Stomach (tissue), 8 donors: ENCODE measurements at regions not wholly inside any gene's neighbourhood (a gene's known extent, or its start where the extent isn't known, plus 50 kb on each side); places are given as distances from the start of the nearest gene placed in this dataset.

Experiments used
- DNase-seq, 2 donors: peaks; one replicate each; pipeline versions ENCODE4 v3.0.0 to v3.0.0-alpha.2; 2013 to 2019
- H3K27ac ChIP-seq, 5 donors: fragments of 200-600 bp in 4 of 5; sonication (generic) in 4 of 5; one replicate each; pipeline ENCODE4 v1.5.1; 2013 to 2019; ENCODE audit warnings: mild to moderate bottlenecking in 1 of 5, moderate library complexity in 1 of 5
- H3K27me3 ChIP-seq, 3 donors: fragments of 200-600 bp; sonication (generic); one replicate each; pipeline ENCODE4 v1.5.1; 2017 to 2019; ENCODE audit warnings: mixed run types in 1 of 3
- H3K36me3 ChIP-seq, 4 donors: fragments of 200-600 bp; sonication (generic); 1 replicate in 3 of 4; 2 replicates in 1 of 4; pipeline ENCODE4 v1.5.1; 2016 to 2019
- H3K4me1 ChIP-seq, 4 donors: fragments of 200-600 bp; sonication (generic); one replicate each; pipeline ENCODE4 v1.5.1; 2016 to 2019
- H3K4me3 ChIP-seq, 4 donors: fragments of 200-600 bp; sonication (generic) in 3 of 4; one replicate each; pipeline ENCODE4 v1.5.1; 2016 to 2019; ENCODE audit warnings: mild to moderate bottlenecking in 1 of 4
- H3K9me3 ChIP-seq, 4 donors: fragments of 200-600 bp; sonication (generic); one replicate each; pipeline ENCODE4 v1.5.1; 2016 to 2019
- EP300 ChIP-seq: sonication (generic); formaldehyde crosslinking; IDR thresholded peaks from one replicate; pipeline ENCODE4 v1.6.1; 2017; ENCODE audit warnings: antibody characterized with exemption
- POLR2A ChIP-seq, 4 donors: fragments of 450-650 bp; IDR thresholded peaks; one replicate each; pipeline ENCODE4 v1.6.1; 2016; ENCODE audit warnings: antibody characterized with exemption in 4 of 4, control low read depth in 2 of 4, mild to moderate bottlenecking in 1 of 4, moderate library complexity in 1 of 4
- POLR2AphosphoS5 ChIP-seq, 3 donors: sonication (generic); formaldehyde crosslinking; IDR thresholded peaks; one replicate each; pipeline ENCODE4 v1.6.1; 2016; ENCODE audit warnings: antibody characterized with exemption in 3 of 3
- WGBS, 5 donors: extraction: QIAGEN DNeasy Blood & Tissue Kit in 3 of 5; methylation state at CpG; one replicate each; pipeline versions ENCODE4 v1.1.5 to v1.1.7; 2013 to 2018; 5-methylcytosine and 5-hydroxymethylcytosine counted together
- intact Hi-C: fragments of 100-400 bp; cut with DNase I; formaldehyde crosslinking; loops from one replicate; pipeline ENCODE4 v1.15.1; 2023; ENCODE audit warnings: low total_unique reads
- TF ChIP-seq, protein P1 (sequence below), 7 experiments: fragments of 450-650 bp in 4 of 7; fragments of 200-600 bp in 3 of 7; sonication (generic) in 3 of 7; IDR thresholded peaks; one replicate each; pipeline ENCODE4 v1.5.1; 2016 to 2019; ENCODE audit warnings: antibody characterized with exemption in 7 of 7, control low read depth in 2 of 7, mild to moderate bottlenecking in 1 of 7
- donor health status: healthy with polysubstance abuse.
- donor health status: Bipolar disorder and iron deficiency.
- donor health status: healthy.

DNA sequence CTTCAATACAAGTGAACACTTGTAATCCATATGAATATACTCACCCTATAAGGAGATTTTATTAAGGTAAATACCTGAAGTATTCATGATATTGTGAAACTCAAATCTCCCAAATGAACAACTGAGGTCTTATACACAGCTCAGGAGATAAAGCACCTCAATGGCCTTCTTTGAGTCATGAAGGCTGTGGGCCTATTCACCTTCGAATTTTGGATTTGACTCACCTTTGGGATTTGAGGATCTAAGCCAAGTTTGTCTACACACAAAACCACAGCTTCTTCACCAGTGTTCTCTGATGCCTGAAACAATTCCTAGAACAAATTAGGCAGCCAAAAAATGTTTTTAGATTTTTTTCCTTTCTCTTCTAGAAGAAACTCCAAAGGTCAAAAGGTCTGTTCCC is 194.1 kb downstream of the NUAK1 start:
- 40 to 52% (median 44%) methylated on average over 1 of the region's 1 CpG for WGBS, 5 donors
- Histone ChIP-seq H3K27ac (no peak overlapping the region), H3K27me3 (no peaks in the 10 kb centered on the region), H3K4me3 (no peak overlapping the region), H3K4me1 (no peaks in the 10 kb centered on the region), H3K9me3 (peaks cover 0 to 3% (median 0%) of the 10 kb centered on the region in 4 donors), H3K36me3 (no peaks in the 10 kb centered on the region)
- intact Hi-C loops: no loop called here
- no peak for TF ChIP-seq POLR2AphosphoS5 (IDR thresholded peaks at IDR 0.05)
- TF ChIP-seq, protein P1, sequence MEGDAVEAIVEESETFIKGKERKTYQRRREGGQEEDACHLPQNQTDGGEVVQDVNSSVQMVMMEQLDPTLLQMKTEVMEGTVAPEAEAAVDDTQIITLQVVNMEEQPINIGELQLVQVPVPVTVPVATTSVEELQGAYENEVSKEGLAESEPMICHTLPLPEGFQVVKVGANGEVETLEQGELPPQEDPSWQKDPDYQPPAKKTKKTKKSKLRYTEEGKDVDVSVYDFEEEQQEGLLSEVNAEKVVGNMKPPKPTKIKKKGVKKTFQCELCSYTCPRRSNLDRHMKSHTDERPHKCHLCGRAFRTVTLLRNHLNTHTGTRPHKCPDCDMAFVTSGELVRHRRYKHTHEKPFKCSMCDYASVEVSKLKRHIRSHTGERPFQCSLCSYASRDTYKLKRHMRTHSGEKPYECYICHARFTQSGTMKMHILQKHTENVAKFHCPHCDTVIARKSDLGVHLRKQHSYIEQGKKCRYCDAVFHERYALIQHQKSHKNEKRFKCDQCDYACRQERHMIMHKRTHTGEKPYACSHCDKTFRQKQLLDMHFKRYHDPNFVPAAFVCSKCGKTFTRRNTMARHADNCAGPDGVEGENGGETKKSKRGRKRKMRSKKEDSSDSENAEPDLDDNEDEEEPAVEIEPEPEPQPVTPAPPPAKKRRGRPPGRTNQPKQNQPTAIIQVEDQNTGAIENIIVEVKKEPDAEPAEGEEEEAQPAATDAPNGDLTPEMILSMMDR (IDR thresholded peaks at IDR 0.05): no peak
- no peak for TF ChIP-seq POLR2A (IDR thresholded peaks at IDR 0.05)
- TF ChIP-seq EP300: no peak
- no peak for DNase-seq

DNA sequence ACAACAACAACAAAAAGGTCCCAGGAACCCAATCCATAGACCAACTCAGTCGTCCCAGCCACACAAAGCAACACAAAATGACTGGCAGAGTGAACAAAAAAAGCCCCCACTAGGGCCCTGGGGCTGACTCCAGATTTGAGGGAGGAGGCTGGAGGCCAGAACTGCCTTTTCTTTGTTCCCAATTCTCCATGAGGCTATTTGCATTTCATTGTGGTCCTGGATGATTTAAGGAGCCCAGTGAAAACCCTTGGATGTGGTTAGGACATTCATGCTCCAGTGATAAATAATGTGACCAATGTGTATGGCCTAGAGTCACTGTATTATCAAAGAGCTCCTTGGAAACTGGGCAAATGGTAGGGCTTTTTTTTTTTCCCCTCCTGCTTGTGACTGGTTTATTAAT is 192.9 kb downstream of the NUAK1 start:
- intact Hi-C loops: no loop called here

DNA sequence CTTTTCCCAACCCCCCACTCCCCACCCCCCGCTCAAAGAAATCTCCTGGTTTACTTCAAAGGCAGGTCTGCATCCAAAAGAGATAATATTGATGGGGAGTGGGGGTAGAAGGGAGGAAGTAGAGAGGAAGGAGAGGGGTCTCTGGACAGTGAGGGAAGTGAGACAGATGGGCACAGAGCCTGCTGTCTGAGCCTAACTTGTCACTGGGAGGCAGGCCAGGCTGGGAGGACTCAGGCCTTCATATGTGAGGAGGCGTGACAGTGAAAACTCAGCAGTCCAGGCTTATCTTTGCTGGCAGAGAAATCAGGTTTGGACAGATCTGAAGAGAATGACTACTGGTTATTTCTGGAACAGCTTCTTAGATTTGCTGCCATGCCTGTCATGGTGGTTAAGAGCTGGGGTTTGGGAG is 192.3 kb downstream of the NUAK1 start:
- WGBS, 5 donors: 69 to 79% (median 71%) methylated on average over 2 of the region's 2 CpGs
- peak in 1 of 2 donors; percentile 58 for DNase-seq
- TF ChIP-seq, protein P1 (IDR thresholded peaks at IDR 0.05): no peak
- TF ChIP-seq EP300: no peak
- no peak for TF ChIP-seq POLR2AphosphoS5 (IDR thresholded peaks at IDR 0.05)
- TF ChIP-seq POLR2A (IDR thresholded peaks at IDR 0.05): no peak
- peaks cover 0 to 3% (median 0%) of the 10 kb centered on the region in 4 donors for H3K9me3 ChIP-seq
- intact Hi-C loops: no loop called here
- H3K4me1 ChIP-seq: no peaks in the 10 kb centered on the region
- H3K27me3 ChIP-seq: no peaks in the 10 kb centered on the region
- H3K27ac ChIP-seq: no peak overlapping the region
- H3K4me3 ChIP-seq: no peak overlapping the region
- no peaks in the 10 kb centered on the region for H3K36me3 ChIP-seq

More for the DNA sequence above, 192.9 kb downstream of the NUAK1 start:
- no peak for DNase-seq
- Histone ChIP-seq H3K36me3 (no peaks in the 10 kb centered on the region), H3K4me1 (no peaks in the 10 kb centered on the region), H3K9me3 (peaks cover 0 to 3% (median 0%) of the 10 kb centered on the region in 4 donors), H3K27me3 (no peaks in the 10 kb centered on the region), H3K27ac (no peak overlapping the region), H3K4me3 (no peak overlapping the region)
- 42 to 54% (median 51%) methylated on average over 1 of the region's 1 CpG for WGBS, 5 donors
- no peak for TF ChIP-seq POLR2A (IDR thresholded peaks at IDR 0.05)
- TF ChIP-seq POLR2AphosphoS5 (IDR thresholded peaks at IDR 0.05): no peak
- TF ChIP-seq, protein P1 (IDR thresholded peaks at IDR 0.05): no peak
- TF ChIP-seq EP300: no peak

GRCh38 chr12:105947906-105948305 is 190.8 kb downstream of the NUAK1 start:
- H3K4me1 ChIP-seq: no peaks in the 10 kb centered on the region
- peaks cover 0 to 3% (median 0%) of the 10 kb centered on the region in 4 donors for H3K9me3 ChIP-seq
- no peaks in the 10 kb centered on the region for H3K27me3 ChIP-seq
- H3K4me3 ChIP-seq: no peak overlapping the region
- DNase-seq: no peak
- TF ChIP-seq, protein P1 (IDR thresholded peaks at IDR 0.05): no peak
- no peak for TF ChIP-seq POLR2AphosphoS5 (IDR thresholded peaks at IDR 0.05)
- no peak for TF ChIP-seq EP300
- no peak for TF ChIP-seq POLR2A (IDR thresholded peaks at IDR 0.05)
- intact Hi-C loops: no loop called here
- H3K36me3 ChIP-seq: no peaks in the 10 kb centered on the region
- 77 to 94% (median 89%) methylated on average over 5 of the region's 5 CpGs for WGBS, 5 donors
- H3K27ac ChIP-seq: no peak overlapping the region
